ENCODE measurements at regions not wholly inside any gene's neighbourhood (a gene's known extent, or its start where the extent isn't known, plus 50 kb on each side); places are given as distances from the start of the nearest gene placed in this dataset.
"Not testable (repeated sequence)": the region's sequence is repeated elsewhere in the genome, so short reads cannot be mapped to it uniquely, and the experiment has no call there.

DNA sequence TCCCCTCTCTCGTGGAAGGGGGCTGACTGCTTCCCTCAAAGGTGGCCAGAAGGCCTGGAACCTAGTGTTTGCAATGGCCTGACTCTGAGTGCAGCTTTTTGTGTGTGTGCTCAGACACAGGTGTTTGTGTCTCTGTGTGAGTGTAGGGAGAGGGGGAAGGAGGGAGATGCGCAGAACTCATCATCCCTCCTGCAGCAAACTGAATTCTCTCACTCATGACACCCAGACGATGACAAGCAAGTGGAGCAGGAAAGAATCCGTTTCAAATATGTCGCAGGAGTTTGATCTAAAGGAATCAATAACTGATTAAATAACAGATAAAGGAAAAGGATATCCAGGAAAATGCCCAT is 101.4 kb downstream of the TNFAIP3 start:
- no peak for DNase-seq (ENCODE audit: extremely low read depth, low read depth)

DNA sequence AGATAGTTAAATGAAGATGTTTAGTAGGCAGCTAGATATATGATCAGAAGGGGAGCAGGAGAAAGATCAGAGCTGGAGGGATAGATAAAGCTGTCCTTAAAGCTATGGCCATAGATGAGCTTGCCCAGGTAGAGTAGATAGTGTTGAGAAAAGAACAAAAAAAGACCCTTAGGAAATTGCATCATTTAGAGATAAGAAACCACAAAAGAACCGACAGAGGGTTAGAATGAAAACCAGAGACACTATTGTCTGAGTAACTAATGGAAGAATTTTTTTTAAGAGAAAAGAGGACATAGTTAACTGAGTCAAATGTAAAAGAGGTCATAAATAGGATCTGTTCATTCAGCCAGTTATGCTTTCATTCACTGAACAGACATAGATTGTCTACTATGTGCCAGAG is 101.8 kb downstream of the TNFAIP3 start:
- DNase-seq (ENCODE audit: extremely low read depth, low read depth): no peak

DNA sequence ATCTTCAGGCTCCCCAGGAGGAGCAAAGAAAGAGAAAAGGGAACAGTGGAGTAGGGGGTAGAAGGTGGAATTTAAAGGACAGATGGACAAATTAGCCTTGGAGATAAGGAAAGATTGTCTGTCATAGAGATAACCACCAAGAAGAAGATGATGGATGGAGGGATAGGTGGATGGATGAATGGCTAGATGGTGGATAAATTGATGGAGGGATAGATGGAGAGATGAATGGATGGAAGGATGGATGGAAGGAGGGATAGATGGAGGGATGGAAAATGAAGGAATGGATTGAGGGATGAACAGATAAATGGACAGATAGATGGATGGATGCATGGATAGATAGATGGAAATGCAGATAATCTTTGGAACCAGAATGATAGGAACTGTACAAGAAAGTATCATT is 102.8 kb downstream of the TNFAIP3 start:
- no peak for DNase-seq (ENCODE audit: extremely low read depth, low read depth)

DNA sequence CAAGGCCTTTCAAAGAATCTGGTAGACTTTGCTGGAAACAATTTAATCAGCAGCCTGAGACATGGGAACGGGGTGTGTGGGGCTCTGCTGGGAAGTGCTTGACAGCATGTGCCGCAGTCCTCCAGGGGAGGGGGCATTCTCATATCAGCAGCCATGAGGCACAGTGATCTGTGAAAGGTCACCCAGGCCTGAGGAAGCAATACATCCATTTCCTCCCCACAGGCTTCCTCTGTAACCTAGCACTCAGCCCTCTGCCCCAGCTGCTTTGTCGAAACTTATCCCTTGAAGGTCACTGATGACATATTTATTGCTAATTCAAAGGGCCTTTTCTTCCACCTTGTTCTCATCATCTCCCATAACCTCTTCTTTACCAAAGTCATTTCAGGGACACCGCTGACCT is 103.3 kb downstream of the TNFAIP3 start:
- DNase-seq (ENCODE audit: extremely low read depth, low read depth): no peak

DNA sequence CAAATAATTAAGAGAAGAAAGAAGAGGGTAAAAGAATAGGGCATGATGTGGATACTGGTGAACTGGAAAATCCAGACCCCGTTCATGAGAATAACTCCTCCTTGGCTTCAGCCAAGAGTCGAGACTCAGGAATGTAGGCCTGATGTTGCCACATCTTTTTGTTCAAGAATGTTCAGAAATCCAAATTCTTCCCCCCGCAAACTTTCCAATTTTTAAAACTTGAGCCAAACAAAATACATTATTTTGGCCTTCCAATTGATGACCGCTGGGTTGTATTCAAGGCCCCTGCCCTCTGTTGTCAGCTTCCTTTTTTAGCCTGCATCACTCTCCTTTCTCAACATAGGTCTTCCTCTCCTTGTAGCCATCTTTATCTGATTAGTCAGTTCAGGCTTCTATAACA is 106.1 kb downstream of the TNFAIP3 start:
- DNase-seq (ENCODE audit: extremely low read depth, low read depth): no peak

DNA sequence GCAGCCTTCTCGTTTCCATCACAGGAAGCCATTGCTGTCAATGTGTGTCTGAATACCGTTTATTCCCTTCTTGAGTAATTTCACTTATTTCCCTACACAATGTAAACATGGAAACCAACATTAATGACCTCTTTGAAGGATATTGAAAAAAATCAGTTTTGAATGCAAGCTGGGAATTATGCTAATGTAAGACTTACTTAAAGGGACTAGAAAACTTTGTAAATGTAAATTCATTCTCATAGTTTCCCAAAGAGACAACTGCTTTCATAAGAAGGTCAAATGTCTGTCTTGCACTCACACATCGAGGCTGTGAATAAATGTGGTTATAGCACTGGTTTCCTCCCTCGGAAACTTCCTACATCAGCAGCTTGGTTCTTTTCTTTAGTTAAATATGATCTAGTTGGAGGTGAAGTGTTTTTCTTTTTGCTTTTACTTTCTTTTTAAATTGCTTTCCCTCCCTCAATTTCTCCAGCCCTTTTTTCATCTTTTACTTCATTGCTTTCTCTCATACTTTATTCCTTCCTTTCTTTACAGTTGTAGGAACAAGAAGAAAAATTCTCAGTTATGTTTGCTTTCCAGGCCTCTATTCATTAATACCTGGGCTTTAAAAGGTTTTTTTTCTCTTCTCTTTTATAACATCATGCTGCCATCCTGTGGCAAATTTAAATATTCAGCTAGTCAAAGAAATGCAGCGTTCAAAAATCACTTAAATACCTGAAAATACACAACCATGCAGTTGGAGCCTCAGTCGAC is 108.3 kb downstream of the TNFAIP3 start:
- peak; percentile 21 for DNase-seq (ENCODE audit: extremely low read depth, low read depth)

DNA sequence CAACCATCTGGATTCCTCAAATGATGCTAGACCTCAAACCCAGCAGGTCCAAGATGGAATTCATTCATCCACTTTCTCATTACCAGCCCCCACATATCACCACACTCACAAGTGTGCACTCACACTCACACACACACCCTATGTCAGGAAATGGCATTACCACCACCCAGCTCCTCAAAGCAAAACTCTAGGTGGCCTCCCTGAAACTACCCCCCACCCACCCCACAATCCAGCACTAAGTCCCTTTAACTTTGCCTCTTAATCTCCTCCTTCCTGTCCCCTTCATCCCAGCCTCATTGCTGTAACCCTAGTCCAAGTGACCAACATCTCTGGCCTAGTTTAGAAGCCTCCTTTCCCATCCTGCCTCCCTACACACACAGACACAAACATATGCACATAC is 109.4 kb downstream of the TNFAIP3 start:
- no peak for DNase-seq (ENCODE audit: extremely low read depth, low read depth)

DNA sequence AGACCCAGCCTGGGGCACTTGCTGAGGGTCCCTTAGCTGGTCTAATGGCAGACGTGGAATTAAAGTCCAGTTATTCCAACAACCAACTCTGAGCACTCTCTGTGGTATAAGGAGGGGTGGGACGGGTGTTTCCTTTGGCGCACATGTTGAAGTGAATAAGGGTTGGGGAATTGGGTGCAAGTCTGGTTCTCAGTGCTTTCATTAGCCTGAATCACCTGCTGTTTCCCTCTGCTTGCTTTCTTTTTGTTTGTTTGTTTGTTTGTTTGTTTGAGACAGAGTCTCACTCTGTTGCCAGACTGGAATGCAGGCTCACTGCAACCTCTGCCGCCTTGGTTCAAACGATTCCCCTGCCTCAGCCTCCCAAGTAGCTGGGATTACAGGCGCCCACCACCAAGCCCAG is 110.1 kb downstream of the TNFAIP3 start:
- no peak for DNase-seq (ENCODE audit: extremely low read depth, low read depth)

DNA sequence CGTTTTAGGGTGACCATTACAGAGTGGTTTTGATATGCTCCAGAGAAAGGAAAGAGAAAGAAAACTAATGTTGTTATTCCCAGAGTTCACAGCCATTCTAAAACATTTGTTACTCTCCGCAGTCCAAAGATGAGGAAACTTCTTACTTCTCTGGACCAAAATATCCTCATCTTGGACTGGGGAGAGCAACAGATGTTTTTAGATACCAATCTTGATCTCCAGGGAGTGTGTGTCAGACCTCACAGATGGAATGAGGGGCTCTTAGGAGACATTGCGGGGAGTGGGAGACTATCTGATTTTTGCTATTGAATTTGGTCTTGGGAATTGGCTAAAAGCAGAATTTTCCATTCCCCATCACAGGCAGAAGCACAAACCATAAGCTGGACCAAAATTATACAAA is 110.8 kb downstream of the TNFAIP3 start:
- no peak for DNase-seq (ENCODE audit: extremely low read depth, low read depth)

DNA sequence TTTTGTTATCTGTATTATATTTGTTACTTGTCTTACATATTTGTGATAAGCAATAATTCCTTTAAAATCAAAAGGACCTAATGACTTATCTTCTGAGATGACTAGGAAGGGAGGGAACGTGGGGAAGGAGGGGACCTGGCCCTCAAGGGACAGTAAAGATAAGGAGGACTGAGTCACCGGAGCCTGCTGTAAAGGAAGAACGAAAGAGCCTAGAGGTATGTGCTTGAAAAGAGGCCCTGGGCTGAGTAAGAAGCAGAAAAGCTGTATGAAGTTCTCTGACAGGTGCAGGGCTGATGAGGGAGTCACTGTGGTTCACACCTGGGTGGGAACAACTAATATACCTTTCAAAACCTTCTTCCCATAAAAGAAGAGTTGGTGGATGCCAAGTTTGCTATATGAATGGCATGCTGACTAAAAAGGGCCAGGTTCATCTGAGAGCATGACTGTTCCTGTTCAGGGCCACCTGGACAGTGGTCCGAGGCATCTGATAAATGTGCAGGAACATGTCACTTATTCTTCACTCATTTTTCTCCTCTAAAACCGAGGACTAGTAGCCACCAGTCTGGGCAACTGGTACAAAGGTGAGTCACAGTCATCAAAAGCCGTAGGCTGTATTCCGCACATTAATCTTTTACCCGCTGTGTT is 111.3 kb downstream of the TNFAIP3 start:
- DNase-seq (ENCODE audit: extremely low read depth, low read depth): no peak

DNA sequence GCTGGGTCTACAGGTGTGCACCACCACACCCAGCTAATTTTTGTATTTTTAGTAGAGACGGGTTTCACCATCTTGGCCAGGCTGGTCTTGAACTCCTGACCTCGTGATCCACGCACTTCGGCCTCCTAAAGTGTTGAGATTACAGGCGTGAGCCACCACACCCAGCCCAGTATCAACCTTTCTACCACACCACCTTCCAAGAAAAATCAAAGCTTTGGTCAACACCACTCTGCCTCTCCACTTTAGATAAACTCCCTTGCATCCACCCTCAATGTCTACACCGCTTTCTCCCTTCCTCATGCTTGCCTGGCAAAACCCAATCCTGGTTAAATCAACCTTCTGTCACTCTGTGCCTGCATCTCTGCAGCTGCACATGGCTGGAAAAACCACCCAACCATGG is 112.2 kb downstream of the TNFAIP3 start:
- DNase-seq (ENCODE audit: extremely low read depth, low read depth): not testable (repeated sequence)

DNA sequence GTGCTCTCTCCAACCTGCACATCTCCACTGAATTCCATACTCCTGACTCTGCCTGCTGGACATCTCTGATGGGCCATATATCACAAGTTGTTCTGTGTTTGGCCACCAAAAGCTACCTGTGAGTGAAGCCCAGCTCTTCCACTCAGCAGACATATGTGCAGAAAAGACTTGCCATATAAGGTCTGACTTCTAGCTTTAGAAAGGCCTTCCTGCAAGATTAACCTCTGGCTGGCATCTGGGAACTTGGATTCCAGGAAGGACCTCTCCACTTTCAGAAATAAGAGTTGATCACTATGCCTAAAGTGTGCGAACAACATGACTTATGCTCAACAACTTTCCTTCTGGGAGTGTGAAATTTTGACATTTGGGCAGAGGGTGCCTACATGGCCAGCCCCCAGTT is 113.7 kb downstream of the TNFAIP3 start:
- DNase-seq (ENCODE audit: extremely low read depth, low read depth): no peak

DNA sequence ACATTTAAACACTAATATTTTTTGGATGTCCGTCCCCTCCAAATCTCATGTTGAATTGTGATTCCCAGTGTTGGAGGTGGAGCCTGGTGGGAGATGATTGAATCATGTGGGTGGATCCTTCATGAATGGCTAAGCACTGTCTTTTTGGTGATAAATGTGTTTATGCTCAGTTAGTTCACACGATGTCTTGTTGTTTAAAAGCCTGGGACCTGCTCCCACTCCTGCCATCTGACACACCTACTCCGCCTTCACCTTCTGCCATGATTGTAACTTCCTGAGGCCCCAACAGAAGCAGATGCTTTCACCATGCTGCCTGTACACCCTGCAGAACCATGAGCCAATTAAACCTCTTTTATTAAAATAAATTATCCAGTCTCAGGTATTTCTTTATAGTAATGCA is 114.7 kb downstream of the TNFAIP3 start:
- no peak for DNase-seq (ENCODE audit: extremely low read depth, low read depth)

DNA sequence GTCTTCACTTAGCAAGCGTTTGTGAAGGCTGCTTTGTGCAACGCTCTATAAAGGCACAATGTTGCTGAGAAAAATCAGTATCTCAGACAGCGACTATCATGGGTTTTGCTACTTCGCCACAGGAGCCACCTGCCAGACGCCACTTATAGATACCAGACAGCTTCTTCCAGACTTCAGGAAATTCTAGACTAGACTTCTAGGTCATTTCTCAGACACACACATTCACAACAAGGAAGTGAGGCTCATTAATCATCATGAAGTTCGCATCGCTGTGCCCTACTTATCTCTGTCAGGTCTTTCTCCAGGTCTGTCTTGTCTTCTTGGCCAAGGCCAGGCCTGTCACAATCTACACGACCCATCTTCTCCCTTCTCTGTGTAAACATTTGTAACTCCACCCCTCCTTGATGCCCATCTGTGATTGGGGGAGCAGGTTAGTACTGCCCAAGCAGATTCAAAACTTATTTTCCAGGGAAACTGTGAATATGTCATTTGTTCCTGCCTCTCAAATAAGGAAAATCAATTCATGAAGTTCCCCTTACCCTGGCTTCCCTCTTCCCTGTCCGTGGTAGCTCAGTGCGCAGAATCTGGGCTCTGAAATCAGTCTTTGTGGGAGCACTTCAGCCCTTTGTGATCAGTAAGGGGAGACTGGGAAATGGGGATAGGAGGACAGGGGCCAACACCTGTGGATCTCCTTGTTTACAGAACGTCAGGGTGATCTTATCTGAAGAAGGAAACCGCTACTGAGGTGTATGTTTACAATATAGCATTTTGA is 115.5 kb downstream of the TNFAIP3 start:
- DNase-seq (ENCODE audit: extremely low read depth, low read depth): no peak

DNA sequence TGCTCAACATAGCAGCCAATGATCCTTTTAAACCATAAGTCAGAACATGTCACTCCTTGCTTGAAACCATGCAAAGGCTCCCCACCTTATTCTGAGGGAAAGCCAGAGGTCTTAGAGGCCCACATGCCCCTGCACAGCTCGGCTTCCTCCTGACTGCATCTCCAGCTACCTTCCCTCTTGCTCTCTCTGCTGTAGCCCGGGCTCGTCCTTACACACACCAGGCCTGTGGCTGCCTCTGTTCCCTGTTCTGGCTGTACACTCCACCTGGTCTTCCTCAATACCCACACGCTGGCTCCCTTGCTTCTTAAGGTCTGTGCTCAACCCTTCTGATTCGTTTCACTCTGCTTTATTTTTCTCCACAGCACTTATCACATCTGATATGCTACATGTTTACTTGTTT is 116.2 kb downstream of the TNFAIP3 start:
- no peak for DNase-seq (ENCODE audit: extremely low read depth, low read depth)

DNA sequence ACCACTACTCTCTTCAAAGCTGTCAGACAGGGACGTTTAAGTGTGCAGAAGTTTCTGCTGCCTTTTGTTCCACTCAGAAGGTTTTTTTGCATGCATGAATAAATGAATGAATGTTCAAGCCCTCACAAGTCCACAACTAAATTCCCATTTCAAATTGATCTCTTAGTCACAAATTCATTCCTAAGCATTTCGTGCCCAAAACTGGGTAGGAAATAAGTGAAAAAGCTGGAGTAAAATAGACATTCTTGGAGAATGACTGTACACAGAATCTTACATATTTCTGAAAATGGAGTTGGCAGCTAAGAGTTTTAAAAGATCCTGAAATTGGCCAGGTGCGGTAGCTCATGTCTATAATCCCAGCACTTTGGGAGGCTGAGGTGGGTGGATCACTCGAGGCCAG is 117.6 kb downstream of the PERP start:
- no peak for DNase-seq (ENCODE audit: extremely low read depth, low read depth)

DNA sequence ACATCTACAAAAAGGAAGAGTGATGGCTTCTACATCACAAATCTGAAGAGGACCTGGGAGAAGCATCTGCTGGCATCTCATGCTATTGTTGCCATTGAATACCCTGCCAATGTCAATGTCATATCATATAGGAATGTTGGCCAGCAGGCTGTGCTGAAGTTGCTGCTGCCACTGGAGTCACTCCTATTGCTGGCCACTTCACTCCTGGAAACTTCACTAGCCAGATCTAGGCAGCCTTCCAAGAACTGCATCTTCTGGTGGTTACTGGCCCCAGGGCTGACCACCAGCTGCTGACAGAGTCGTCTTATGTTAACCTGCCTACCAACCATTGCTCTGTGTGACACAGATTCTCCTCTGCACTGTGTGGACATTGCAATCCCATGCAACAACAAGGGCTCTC is 111.8 kb downstream of the PERP start:
- no peak for DNase-seq (ENCODE audit: extremely low read depth, low read depth)

DNA sequence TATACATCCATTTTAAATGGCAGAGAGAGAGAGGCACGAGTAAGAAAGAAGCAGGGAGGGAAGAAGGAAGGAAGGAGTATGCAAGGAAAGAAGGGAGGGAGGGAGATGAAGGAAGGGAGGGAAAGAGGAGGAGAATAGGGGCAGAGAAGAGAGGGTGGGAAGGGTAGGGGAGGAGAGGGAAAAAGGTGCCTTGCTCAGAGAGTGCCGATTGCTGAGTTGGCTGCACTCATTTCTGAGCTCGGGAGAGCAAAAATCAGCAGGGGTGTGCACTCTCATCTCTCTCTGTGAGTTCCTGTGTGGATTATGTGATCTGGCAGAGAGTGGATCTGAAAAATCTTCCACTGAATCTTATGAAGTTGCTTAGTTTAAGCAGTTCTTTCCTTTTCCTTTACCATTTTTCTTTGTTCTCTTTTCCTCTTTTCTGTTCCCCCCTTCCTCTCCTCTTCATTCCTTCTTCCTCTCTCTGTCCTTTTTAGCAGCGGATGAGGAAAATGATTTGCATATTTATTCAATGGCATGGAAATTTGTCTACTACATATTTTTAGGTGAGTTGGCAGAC is 108.7 kb downstream of the PERP start:
- no peak for DNase-seq (ENCODE audit: extremely low read depth, low read depth)

DNA sequence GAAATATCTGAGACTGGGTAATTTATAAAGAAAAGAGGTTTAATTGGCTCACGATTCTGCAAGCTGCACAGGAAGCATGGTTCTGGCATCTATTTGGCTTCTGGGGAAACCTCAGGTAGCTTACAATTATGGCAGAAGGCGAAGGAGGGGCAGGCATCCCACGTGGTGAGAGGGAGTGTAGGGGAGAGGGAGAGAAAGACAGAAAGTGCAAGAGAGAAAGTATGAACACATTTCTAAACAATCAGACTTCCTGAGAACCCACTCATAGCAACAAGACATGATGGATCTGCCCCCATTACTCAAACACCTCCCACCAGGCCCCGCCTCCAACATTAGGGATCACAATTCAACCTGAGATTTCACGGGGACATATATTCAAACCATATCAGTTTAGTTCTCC is 107.4 kb downstream of the PERP start:
- no peak for DNase-seq (ENCODE audit: extremely low read depth, low read depth)

DNA sequence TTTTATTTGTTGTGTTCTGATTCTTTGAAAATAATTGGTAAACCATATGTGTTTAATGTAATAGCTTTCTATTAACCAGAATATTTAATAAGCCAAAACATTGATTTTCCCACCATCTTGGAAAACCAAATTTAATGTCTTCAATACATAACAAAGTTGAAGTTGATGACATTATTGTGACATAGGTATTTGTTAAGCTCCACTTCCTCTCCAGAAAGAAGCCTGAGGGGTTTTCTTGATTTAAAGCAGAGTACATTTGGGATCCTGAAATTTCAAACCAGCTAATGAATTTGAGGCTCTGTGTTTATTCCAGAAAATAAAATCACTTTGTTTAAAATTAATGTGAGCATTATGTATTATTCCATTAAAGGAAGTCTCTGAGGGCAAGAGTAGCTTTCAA is 106.3 kb downstream of the PERP start:
- no peak for DNase-seq (ENCODE audit: extremely low read depth, low read depth)

DNA sequence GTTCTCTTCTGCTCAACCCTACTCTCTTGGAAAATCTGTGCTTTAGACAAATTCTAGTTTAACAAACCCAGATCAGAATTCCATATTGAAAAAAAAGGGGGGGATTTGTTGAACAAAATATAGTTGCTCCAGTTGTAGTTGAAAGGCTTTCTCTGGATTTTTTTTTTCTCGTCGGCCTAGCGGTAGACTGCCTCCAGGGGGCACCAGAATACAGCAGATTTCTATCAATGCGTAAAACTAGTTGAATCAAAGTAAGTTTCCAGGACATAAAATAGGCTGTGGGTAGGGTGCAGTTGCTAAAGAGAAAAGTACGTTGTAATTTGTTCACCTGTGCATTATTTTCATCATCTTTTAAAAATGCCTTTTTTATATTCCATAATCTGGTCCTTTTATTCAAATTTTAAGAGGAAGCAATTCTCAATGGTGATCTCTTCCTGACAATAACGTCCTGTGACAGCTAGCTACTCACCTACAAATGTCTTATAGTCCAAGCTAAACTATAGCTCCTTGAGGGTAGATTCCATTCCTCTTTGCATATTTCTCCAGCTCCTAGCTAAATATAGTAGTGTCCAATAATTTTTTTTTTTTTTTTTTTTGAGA is 105.4 kb downstream of the PERP start:
- peak; percentile 46 for DNase-seq (ENCODE audit: extremely low read depth, low read depth)

Measured in NCI-H460 (cell line).